ENCODE measurements at regions not wholly inside any gene's neighbourhood (a gene's known extent, or its start where the extent isn't known, plus 50 kb on each side); places are given as distances from the start of the nearest gene placed in this dataset.
"Not testable (repeated sequence)": the region's sequence is repeated elsewhere in the genome, so short reads cannot be mapped to it uniquely, and the experiment has no call there.

DNA sequence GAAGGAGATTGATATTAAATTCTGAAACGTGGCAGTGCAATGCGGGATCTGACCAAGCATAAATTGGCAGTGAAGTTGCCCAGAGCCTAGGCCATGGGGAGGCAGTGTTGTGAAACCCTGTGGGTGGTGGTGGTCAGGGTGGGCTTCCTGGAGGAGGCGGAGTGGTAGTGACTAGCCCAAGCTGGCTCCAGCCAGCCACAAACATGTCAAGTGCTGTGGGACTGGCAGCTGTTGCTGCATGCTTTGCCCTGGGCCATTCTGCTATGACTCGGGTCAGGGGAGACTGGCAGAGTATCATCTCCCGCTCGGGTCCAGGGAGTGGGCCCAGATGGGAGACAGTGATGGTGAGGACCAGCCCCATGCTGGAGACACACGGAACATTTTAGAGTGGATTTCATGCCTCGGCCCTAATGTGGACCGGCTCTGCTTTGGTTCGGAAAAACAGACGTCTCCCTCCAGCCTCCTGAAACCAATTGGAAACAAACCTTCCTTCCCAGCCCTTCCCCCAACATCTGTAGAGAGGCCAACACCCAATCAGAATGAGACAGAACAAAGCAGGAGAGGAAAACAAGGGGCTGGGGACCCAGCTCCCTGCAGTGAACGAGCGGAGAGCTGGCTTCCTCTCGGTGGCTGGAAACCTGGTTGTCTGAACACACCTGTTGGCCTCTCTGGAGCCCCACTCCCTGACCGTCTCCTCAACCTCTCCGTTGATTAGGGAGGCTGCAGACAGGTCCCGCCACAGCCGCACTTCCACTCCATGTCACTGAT is 58.2 kb downstream of the TMEM270 start:
- no peak for FAIRE-seq

DNA sequence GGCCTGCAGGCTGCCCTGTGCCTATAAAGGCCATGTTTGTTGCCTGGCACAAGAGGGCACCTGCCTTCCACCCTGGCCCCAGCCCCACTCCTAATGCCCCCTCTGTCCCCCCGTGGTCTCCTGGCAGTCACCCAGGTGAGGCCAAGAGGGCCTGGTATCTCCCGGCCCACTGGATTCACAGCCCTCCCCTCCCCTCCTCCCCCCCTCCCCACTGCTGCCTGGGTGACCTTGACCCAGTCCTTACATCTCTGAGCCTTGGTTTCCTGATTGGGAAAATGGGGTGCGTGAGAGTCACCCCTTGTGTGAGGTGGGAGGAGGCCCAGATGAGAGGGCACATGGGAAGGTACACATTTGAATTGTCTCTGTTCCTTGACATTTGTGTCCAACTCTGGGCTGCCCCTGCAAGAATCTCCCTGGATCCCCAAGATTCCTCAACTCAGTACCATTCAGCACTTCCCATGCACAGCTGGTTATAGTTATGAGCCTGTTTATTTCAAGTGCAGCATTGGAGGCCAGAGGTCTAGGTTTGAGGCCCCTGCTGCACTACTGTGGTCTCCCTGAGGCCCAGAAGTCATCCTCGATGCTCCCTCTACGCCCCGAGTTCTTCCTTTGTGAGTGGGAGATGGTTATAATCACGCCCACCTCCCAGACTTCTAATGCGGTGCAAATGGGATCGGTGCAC is 58.9 kb downstream of the TMEM270 start:
- FAIRE-seq (no peak), DNase-seq (ENCODE audit: insufficient read length, low spot score) (no peak)

More for the DNA sequence above, 58.2 kb downstream of the TMEM270 start:
- DNase-seq (ENCODE audit: insufficient read length, low spot score) = no peak

DNA sequence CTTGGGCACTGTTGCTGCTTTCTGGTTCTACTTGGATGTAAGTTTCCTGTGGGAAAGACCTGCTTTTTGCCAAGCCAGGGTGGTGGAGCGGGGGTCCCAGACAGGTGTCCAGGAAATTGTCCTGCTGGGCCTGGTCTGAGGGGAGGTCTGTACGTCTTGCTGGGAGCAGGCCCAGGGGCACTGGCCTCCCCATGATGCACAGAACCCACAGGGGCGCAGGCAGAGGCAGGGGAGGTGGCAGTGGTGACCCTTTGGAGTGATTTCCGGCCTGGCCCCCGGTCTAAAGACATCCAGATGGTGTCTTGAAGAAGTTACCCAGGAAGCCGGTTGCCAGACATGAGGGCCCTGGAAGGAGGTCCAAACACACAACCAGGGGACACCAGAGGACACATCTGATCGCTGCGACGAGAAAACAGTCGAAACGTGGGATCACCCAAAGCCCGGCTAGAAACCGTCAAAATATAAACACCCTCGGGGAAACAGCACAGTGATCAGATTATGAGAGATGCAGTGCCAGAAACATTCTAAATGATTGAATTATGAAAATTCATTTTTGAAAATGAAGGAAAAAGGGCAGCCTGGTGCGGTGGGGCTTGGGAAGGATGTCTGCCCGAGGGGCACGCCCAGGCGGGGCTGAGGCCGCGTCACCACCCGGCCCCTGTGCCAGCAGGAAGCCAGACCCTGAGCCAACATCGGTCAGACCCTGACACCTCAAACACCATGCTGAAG is 59.6 kb downstream of the TMEM270 start:
- no peak for DNase-seq (ENCODE audit: insufficient read length, low spot score)
- no peak for FAIRE-seq

DNA sequence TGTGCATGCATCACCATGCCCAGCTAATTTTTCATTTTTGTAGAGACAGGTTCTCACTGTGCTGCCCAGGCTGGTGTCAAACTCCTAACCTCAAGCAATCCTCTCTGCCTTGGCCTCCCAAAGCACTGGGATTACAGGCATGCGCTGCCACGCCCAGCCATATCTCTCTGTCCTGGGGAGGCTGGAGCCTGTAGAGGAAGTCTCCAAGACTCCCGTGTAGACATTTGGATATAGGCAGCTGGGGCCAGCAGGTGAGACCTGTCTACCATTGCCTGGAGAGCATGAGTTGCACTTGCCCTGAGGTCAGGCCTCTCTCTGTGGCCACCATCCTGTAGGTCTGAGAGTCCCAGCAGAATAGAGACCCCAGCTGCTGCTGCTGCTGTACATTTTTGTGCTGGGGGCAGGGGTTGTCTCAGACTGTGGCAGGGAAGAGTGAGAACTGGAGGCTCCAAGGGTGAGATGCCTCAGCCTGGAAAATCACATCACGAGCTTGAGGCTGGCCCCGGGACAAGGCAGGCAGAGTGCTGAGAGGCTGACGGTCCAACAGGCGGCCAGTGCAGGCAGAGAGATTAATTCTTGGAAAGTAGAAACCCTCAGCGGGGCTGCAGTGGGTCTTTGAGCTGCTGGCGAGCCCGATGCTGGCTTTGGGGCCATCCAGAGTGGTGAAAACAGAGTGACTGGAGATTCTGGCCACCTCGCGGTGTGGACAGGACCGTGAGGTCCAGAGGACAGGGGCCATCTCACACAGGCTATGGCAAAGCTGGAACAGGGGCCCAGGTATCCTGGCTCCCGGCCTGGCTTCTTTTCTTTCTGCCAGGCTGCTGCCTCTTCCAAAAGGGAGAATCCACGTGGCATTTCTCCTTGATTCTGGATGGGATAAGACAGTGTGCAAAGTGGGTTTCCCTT is 60.9 kb downstream of the TMEM270 start:
- DNase-seq (ENCODE audit: insufficient read length, low spot score) = no peak

DNA sequence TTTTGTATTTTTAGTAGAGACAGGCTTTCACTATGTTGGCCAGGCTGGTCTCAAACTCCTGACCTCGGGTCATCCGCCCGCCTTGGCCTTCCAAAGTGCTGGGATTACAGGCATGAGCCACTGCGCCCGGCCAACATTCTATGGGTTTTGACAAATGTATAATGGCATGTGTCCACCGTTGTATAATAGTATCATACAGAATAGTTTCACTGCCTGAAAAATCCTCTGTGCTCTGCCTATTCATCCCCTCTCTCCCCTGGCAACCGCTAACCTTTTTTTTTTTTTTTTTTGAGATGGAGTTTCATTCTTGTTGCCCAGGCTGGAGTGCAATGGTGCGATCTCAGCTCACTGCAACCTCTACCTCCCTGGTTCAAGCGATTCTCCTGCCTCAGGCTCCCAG is 67.7 kb downstream of the TMEM270 start:
- not testable (repeated sequence) for FAIRE-seq; DNase-seq (ENCODE audit: insufficient read length, low spot score)

More for the DNA sequence above, 60.9 kb downstream of the TMEM270 start:
- no peak for FAIRE-seq

DNA sequence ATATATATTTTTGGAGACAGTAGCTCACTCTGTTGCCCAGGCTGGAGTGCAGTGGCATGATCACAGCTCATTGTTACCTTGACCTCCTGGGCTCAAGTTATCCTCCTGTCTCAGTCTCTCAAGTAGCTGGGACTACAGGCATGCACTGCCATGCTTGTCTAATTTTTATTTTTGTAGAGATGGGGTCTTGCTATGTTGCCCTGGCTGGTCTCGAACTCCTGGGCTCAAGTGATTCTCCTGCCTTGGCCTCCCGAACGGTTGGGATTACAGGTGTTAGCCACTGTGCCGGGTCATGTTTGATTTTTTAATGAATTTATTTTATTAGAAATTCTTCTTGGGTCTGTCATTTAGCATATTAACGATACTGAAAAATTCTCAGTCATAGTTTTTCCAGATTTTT is 70.5 kb downstream of the TMEM270 start:
- FAIRE-seq (no peak), DNase-seq (ENCODE audit: insufficient read length, low spot score) (no peak)

DNA sequence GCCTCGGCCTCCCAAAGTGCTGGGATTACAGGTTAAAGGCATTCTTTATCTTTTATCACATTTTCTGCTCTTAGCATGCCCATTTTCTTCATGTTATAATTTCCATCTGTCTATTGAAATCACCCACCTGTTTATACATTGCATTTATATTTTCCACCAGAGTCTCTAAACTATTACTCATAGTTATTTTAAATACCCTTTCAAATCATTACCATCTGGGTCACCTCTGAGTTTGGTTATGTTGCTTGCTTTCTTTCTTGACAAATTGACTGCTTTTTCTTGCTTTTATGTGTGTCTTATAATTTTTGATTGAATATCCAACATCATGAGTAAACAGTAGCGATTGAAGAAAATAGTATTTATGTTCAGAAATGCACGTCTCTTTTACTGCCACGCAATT is 71.4 kb downstream of the TMEM270 start:
- DNase-seq (ENCODE audit: insufficient read length, low spot score) (no peak), FAIRE-seq (no peak)

DNA sequence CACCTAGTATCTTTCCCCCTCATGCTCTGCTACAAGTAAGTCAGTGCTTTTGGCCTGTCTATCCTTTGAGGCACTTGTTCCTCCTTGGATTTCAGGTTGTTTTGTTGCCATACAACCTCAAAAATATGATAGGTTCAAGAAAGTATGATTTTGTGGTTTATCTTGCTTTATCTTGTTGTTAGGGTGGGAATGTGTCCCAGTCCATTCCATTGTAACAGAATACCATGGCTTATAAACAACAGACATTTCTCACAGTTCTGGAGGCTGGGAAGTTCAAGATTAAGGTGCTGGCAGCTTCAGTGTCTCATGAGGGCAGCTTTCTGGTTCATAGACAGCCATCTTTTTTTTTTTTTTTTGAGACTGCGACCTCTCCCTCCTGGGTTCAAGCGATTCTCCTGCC is 72.1 kb downstream of the TMEM270 start:
- FAIRE-seq = no peak
- DNase-seq (ENCODE audit: insufficient read length, low spot score) = no peak

DNA sequence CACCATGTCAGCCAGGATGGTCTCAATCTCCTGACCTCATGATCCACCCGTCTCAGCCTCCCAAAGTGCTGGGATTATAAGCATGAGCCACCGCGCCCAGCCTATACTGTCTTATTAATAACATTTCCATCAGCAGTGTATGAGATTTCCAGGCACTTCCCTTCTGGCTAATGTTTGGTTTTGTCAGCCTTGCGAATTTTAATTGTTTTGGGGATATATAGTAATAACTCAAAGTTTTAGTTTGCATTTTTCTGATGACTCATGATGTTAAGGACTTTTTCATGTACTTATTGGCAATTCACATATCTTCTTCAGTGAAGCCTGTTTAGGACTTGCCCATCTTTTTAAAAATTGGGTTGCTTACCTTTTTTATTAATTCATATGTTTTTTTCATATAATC is 76.0 kb downstream of the TMEM270 start:
- DNase-seq (ENCODE audit: insufficient read length, low spot score) (no peak), FAIRE-seq (no peak)

DNA sequence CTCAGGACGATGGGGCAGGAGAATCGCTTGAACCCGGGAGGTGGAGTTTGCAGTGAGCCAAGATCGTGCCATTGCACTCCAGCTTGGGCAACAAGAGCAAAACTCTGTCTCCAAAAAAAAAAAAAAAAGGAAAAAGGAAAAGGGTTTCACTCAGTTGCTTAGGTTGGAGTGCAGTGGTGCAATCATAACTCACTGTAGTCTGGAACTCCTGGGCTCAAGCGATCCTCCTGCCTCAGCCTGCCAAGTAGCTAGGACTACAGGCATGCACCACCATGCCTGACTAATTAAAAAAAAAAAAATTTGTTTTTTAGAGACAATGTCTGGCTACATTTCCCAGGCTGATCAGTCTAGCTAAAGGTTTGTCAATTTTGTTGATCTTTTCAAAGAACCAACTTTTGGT is 76.7 kb downstream of the TMEM270 start:
- not testable (repeated sequence) for DNase-seq (ENCODE audit: insufficient read length, low spot score)

DNA sequence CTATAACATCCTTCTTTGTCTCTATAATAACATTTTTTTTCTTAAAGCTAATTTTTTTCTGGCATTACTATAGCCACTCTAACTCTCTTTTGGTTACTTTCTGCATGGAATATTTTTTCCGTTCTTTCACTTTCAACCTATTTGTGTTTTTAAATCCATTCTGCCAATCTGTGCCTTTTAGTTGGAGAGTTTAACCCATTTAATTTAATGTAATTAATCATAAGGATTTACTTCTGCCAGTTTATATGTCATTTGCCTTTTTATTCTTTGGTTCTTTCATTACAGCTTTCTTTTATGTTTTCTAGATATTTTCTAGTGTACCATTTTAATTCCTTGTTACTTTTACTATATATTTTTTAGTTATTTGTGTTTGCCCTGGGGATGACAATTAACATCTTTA is 78.6 kb downstream of the TMEM270 start:
- FAIRE-seq = no peak

More for the DNA sequence above, 76.7 kb downstream of the TMEM270 start:
- FAIRE-seq = not testable (repeated sequence)

DNA sequence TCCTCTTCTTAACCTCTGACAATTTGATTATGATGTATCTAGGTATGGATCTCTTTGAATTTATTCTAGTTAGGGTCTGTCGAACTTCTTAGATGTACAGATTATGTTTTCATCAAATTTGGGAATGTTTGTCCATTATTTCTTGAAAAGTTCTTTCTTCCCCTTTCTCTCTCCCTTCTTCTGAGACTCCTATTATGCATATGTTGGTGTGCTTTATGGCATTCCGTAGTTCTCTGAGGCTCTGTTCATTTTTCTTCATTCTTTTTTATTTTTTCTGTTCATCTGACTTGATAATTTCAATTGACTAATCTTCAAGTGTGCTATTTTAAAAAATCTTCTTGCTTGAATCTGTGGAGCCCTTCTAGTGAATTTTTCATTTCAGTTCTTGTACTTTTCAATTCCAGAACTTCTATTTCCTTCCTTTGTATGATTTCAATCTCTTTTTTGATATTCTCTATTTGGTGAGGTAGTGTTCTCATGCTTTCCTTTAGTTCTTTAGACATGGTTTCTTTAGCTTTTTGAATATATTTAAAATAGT is 79.8 kb downstream of the TMEM270 start:
- FAIRE-seq (no peak), DNase-seq (ENCODE audit: insufficient read length, low spot score) (no peak)

More for the DNA sequence above, 78.6 kb downstream of the TMEM270 start:
- no peak for DNase-seq (ENCODE audit: insufficient read length, low spot score)

DNA sequence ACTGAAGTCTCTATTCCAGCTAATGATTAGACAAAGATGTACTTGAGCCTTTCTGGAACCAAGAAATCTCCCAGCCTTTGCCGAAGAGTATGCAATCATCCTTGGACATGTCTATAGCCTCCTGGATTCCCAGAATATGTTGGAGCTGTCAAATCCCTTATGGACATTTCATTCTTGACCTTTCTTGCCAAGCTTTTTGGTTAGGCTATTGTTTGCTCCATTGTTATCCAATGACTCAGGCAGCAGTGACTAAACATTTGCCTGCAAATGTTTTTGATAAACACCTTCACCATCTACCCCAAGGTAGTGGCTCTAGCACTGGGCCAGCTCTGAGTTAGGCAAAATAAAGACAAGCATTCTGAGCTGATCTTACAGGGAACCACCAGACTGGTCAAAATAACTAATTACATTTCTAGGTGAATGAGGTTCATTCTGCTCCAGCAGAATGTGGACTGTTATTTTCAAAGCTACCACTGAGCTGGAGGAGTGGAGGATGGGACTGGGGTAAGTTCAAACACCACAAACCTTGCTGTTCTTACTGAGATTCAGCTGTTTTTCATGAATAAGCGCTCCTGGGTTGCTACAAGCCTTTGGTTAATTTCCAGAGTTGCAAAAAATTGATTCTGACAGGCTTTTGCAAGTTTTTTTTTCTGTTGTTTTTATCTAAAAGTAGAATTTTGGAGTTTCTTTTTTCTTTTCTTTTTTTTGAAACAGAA is 81.0 kb downstream of the TMEM270 start:
- FAIRE-seq = no peak
- DNase-seq (ENCODE audit: insufficient read length, low spot score) = no peak

DNA sequence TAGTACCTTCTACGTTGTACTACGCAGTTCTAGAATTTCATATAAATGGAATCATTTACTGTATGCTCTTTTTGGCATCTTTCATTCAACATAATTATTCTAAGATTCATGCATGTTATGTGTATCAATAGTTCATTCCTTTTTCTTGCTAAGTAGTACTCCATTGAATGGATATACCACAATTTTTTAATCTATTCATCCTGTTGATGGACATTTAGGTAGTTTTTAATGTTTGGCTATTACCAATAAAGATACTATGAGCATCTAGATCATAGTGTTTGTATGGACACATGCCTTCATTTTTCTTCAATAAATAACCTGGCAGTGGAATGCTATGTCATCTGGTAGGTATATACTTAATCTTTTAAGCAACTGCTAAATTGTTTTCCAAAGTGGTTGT is 83.0 kb upstream of the ELN start:
- FAIRE-seq = no peak
- DNase-seq (ENCODE audit: insufficient read length, low spot score) = no peak

DNA sequence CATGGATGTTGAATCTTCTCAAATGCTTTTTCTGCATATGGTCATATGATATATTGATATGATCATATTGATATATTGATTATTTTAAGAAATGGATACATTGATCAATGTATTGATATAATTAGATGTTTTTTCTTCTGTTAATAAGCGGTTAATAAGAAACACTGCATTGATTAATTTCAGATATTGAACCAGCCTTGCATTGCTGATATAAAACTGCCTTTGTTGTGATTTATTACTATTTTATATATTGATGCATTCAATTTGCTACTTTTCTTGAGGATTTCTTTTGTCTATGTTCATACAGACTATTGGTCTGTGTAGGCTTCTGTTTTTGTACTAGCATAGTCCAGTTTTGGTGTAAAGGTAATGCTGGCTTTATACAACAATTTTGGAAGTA is 79.7 kb upstream of the ELN start:
- FAIRE-seq = no peak

DNA sequence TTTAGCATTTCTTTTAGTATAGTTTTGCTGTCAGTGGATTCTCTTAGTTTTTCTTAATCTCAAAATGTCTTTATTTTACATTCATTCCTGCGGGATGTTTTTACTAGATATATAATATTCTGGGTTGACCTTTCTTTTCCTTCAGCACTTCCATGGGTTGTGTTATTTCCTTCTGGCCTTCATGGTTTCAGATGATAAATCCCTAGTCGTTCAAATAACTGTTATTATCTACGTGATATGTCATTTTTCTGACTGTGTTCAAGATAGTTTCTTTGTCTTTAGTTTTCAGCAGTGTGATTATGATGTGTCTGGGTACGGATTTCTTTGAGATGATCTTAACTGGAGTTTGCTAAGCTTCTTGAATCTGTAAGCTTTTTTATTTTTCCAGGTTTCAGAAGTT is 75.7 kb upstream of the ELN start:
- FAIRE-seq (no peak), DNase-seq (ENCODE audit: insufficient read length, low spot score) (no peak)

More for the DNA sequence above, 79.7 kb upstream of the ELN start:
- DNase-seq (ENCODE audit: insufficient read length, low spot score) = no peak

DNA sequence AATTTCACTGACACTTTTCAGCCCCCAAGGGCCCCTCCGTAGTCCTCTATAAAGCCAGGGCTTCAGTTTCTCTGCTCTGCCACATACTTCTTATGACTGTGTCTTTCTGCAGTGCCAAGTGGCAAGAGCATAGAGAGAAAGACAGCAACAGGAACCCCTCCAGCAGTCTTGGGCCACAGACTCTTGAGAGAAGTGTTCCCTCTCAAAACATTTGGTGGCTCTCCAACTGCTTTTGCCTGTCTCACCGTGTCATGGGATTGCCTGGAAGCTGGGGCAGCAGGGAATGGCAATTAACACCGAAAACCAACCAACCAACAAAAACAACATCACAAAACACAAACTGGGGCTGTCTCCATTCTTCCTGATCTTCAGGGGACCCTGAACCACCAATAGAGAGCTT is 73.8 kb upstream of the ELN start:
- FAIRE-seq (no peak), DNase-seq (ENCODE audit: insufficient read length, low spot score) (no peak)

DNA sequence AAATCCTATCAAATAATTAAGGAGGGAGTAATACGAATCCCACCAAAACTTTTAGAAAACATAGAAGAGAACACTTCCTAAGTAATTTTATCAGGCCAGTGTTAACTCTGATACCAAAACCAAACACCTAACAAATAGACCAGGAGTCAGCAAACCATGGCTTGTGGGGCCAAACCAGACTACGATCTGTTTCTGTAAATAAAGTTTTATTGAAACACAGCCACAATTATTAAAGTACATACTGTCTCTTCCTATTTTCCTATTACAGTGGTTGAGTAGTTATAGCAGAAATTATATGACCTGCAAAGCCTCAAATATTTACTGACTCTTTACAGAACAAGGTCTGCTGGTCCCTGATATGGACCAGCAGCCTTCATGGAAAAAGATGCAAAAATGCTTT is 73.1 kb upstream of the ELN start:
- DNase-seq (ENCODE audit: insufficient read length, low spot score) (no peak), FAIRE-seq (no peak)

DNA sequence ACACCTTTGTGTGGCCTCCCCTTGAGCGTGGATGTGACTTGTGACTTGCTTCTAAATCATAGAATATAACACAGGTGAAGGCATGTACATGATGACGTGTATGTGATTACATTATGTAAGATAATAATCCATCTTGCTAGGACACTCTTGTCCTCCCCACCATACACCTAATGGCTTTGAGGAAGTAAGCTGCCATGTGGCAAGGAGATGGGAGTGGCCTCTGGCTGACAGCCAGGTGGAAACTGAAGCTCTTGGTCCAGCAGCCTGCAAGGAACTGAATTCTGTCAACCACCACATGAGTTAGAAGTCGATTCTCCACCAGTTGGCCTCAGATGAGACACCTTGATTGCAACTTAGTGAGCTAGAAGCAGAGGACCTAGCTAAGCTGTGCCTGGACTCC is 67.4 kb upstream of the ELN start:
- FAIRE-seq = no peak
- DNase-seq (ENCODE audit: insufficient read length, low spot score) = no peak

DNA sequence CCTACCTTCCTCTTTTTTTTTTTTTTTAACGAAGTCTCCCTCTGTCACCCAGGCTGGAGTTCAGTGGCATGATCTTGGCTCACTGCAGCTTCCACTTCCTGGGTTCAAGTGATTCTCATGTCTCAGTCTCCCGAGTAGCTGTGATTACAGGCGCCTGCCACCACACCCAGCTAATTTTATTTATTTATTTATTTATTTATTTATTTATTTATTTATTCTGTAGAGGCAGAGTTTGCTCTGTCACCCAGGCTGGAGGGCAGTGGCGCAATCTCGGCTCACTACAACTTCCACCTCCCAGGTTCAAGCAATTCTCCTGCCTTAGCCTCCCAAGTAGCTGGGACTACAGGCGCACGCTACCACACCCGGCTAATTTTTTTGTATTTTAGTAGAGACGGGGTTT is 66.0 kb upstream of the ELN start:
- not testable (repeated sequence) for FAIRE-seq; DNase-seq (ENCODE audit: insufficient read length, low spot score)
